LNCAP (cell line): ENCODE measurements at regions not wholly inside any gene's neighbourhood (a gene's known extent, or its start where the extent isn't known, plus 50 kb on each side); places are given as distances from the start of the nearest gene placed in this dataset.

Experiments
- CTCF ChIP-seq: fragments of 450-650 bp; IDR thresholded peaks from 2 replicates; pipeline ENCODE4 v1.5.1; 2017; ENCODE audit warnings: mild to moderate bottlenecking

- TF ChIP-seq CTCF, result no peak
These were observed 152.3 kb downstream of the KCNE4 start for GRCh38 chr2:223203971-223204929.

- no peak for TF ChIP-seq CTCF
These were observed 158.5 kb downstream of the KCNE4 start for GRCh38 chr2:223210489-223210888.

- TF ChIP-seq CTCF, result no peak
These were observed 162.6 kb downstream of the KCNE4 start for GRCh38 chr2:223214394-223215253.

- no peak for TF ChIP-seq CTCF
These were observed 163.2 kb downstream of the KCNE4 start for GRCh38 chr2:223215254-223215516.

- TF ChIP-seq CTCF, result no peak
These were observed 165.4 kb downstream of the KCNE4 start for GRCh38 chr2:223217373-223217772.

- no peak for TF ChIP-seq CTCF
These were observed 166.7 kb downstream of the KCNE4 start for GRCh38 chr2:223218587-223219178.

GRCh38 chr2:223219872-223220657 lies 168.1 kb downstream of the KCNE4 start:
- TF ChIP-seq CTCF, result no peak
